ENCODE measurements at regions not wholly inside any gene's neighbourhood (a gene's known extent, or its start where the extent isn't known, plus 50 kb on each side); places are given as distances from the start of the nearest gene placed in this dataset.

DNA sequence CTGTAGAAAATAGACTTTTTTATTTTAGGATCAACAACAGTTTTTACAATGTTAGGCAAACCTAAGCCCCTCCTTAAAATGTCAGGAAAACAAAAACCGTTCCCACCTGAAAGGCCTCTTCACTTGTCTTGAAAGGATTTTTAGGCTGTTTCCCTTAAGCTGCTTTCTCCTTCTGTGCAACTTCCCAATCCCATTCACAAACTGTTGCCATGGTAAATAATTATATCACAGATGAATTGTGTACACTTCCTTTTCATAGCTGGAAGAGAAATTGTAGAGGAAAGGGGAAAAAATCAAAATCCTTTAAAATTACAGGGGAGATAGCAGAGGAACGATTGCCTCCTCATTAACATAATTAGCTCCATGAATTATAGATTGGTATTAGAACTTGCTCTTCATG, 1488.0 kb upstream of the CELF4 start:
- no CpG with 5 or more reads among the region's 2 CpGs for WGBS, 2 donors (ENCODE audit: extremely low coverage in 2 of 2, insufficient read length in 2 of 2, insufficient replicate concordance in 1 of 2)
- peaks cover 0 to 2% of the 10 kb centered on the region in 2 donors for H3K4me1 ChIP-seq (ENCODE audit: control insufficient read depth in 2 of 2, insufficient read depth in 1 of 2, low read depth in 1 of 2, low read length in 2 of 2)
- H2AK5ac ChIP-seq (ENCODE audit: low read depth, low read length) = no peak overlapping the region
- H3K4me3 ChIP-seq (ENCODE audit: low read length in 2 of 2) = no peak overlapping the region
- H3K27me3 ChIP-seq (ENCODE audit: control insufficient read depth in 3 of 3, insufficient read depth in 3 of 3, low read depth in 1 of 3, low read length in 3 of 3) = no peaks in the 10 kb centered on the region
- no peak overlapping the region for H3K27ac ChIP-seq (replicated peaks; ENCODE audit: low read length)
- no peaks in the 10 kb centered on the region for H3K9me3 ChIP-seq (replicated peaks in 1 of 2; ENCODE audit: control insufficient read depth in 2 of 2, insufficient read depth in 1 of 2, low read depth in 1 of 2, low read length in 2 of 2)
- H4K8ac ChIP-seq (ENCODE audit: low read depth, low read length) = no peak overlapping the region
- no peak for DNase-seq (ENCODE audit: low spot score)
- H3K9ac ChIP-seq (ENCODE audit: low read depth, low read length, poor library complexity) = no peak overlapping the region
- H2BK120ac ChIP-seq (ENCODE audit: low read depth, low read length) = no peak overlapping the region
- H2AFZ ChIP-seq (ENCODE audit: low read length) = no peak overlapping the region
- no peak overlapping the region for H2BK5ac ChIP-seq (ENCODE audit: low read length)
- no peaks in the 10 kb centered on the region for H3K79me1 ChIP-seq (ENCODE audit: low read depth, low read length)
- H3K18ac ChIP-seq (ENCODE audit: low read length) = no peak overlapping the region
- H3K4ac ChIP-seq (ENCODE audit: low read length) = no peak overlapping the region
- H3K4me2 ChIP-seq (ENCODE audit: insufficient read depth, low read length, poor library complexity, severe bottlenecking) = no peak overlapping the region
- no peak overlapping the region for H3K23ac ChIP-seq (ENCODE audit: low read depth, low read length, poor library complexity)
- H3K36me3 ChIP-seq (replicated peaks in 1 of 2; ENCODE audit: control insufficient read depth in 2 of 2, insufficient read depth in 2 of 2, low read length in 2 of 2) = no peaks in the 10 kb centered on the region
- H2BK15ac ChIP-seq (ENCODE audit: low read length) = no peak overlapping the region
- no peak overlapping the region for H3K14ac ChIP-seq (ENCODE audit: low read length)
- H2BK12ac ChIP-seq (ENCODE audit: low read length) = no peak overlapping the region
- no peak overlapping the region for H4K91ac ChIP-seq (ENCODE audit: low read depth, low read length, poor library complexity)

DNA sequence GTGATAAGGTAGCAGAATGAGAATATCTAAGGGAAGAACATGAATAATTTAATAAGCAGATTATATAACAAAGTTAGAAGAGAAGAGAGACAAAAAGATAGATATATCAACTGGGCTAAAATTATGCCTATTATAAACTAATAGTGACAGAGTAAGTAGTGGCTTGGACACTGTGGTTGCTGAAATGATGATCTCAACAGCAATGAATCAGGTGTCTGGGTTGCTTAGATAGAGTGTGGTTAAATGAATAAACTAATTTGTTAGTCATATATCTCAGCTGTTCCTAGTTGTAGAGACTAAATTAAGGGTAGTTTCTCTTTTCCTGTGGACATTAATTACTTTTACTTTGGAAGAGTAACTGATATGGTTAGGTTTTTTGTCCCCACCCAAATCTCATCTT, 1485.4 kb upstream of the CELF4 start:
- Histone ChIP-seq H3K79me1 (ENCODE audit: low read depth, low read length) (no peaks in the 10 kb centered on the region), H2BK120ac (ENCODE audit: low read depth, low read length) (no peak overlapping the region), H2AK5ac (ENCODE audit: low read depth, low read length) (no peak overlapping the region), H2BK5ac (ENCODE audit: low read length) (no peak overlapping the region), H3K23ac (ENCODE audit: low read depth, low read length, poor library complexity) (no peak overlapping the region), H4K91ac (ENCODE audit: low read depth, low read length, poor library complexity) (no peak overlapping the region), H4K8ac (ENCODE audit: low read depth, low read length) (no peak overlapping the region), H3K4ac (ENCODE audit: low read length) (no peak overlapping the region), H3K27ac (replicated peaks; ENCODE audit: low read length) (no peak overlapping the region), H2BK12ac (ENCODE audit: low read length) (no peak overlapping the region), H3K9me3 (replicated peaks in 1 of 2; ENCODE audit: control insufficient read depth in 2 of 2, insufficient read depth in 1 of 2, low read depth in 1 of 2, low read length in 2 of 2) (no peaks in the 10 kb centered on the region), H2BK15ac (ENCODE audit: low read length) (no peak overlapping the region), H3K9ac (ENCODE audit: low read depth, low read length, poor library complexity) (no peak overlapping the region), H3K14ac (ENCODE audit: low read length) (no peak overlapping the region), H3K18ac (ENCODE audit: low read length) (no peak overlapping the region), H3K4me2 (ENCODE audit: insufficient read depth, low read length, poor library complexity, severe bottlenecking) (no peak overlapping the region), H3K36me3 (replicated peaks in 1 of 2; ENCODE audit: control insufficient read depth in 2 of 2, insufficient read depth in 2 of 2, low read length in 2 of 2) (no peaks in the 10 kb centered on the region), H2AFZ (ENCODE audit: low read length) (no peak overlapping the region), H3K4me1 (ENCODE audit: control insufficient read depth in 2 of 2, insufficient read depth in 1 of 2, low read depth in 1 of 2, low read length in 2 of 2) (no peaks in the 10 kb centered on the region), H3K4me3 (ENCODE audit: low read length in 2 of 2) (no peak overlapping the region), H3K27me3 (ENCODE audit: control insufficient read depth in 3 of 3, insufficient read depth in 3 of 3, low read depth in 1 of 3, low read length in 3 of 3) (no peaks in the 10 kb centered on the region)
- no peak for DNase-seq (ENCODE audit: low spot score)

DNA sequence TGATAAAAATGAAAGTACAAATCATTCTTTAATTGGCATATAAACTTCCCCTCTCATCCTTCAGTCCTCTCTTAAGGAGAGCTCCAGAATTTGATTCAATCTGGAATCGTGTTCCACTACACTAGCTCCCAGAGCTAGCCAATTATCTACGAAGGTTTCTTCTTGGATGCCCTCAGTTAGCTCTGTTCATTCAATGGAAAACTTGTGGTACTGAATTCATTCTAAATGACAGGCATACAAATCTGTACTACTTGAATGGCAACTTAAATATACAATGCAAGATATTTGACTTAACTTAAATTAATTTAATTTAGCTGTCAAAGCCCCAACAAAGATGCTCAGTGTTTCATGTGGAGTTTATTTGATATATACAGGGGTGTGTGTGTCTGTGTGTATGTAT, 1474.2 kb upstream of the CELF4 start:
- H3K4me1 ChIP-seq (ENCODE audit: control insufficient read depth in 2 of 2, insufficient read depth in 1 of 2, low read depth in 1 of 2, low read length in 2 of 2) = no peaks in the 10 kb centered on the region
- no peak overlapping the region for H3K9ac ChIP-seq (ENCODE audit: low read depth, low read length, poor library complexity)
- H3K36me3 ChIP-seq (replicated peaks in 1 of 2; ENCODE audit: control insufficient read depth in 2 of 2, insufficient read depth in 2 of 2, low read length in 2 of 2) = no peaks in the 10 kb centered on the region
- no peaks in the 10 kb centered on the region for H3K9me3 ChIP-seq (replicated peaks in 1 of 2; ENCODE audit: control insufficient read depth in 2 of 2, insufficient read depth in 1 of 2, low read depth in 1 of 2, low read length in 2 of 2)
- DNase-seq (ENCODE audit: low spot score) = no peak
- no peak overlapping the region for H3K4ac ChIP-seq (ENCODE audit: low read length)
- no peak overlapping the region for H2BK12ac ChIP-seq (ENCODE audit: low read length)
- H3K4me2 ChIP-seq (ENCODE audit: insufficient read depth, low read length, poor library complexity, severe bottlenecking) = no peak overlapping the region
- H4K91ac ChIP-seq (ENCODE audit: low read depth, low read length, poor library complexity) = no peak overlapping the region
- WGBS, 2 donors (ENCODE audit: extremely low coverage in 2 of 2, insufficient read length in 2 of 2, insufficient replicate concordance in 1 of 2) = no CpG with 5 or more reads among the region's 2 CpGs
- H3K27me3 ChIP-seq (ENCODE audit: control insufficient read depth in 3 of 3, insufficient read depth in 3 of 3, low read depth in 1 of 3, low read length in 3 of 3) = no peaks in the 10 kb centered on the region
- H2BK15ac ChIP-seq (ENCODE audit: low read length) = no peak overlapping the region
- no peak overlapping the region for H4K8ac ChIP-seq (ENCODE audit: low read depth, low read length)
- H3K79me1 ChIP-seq (ENCODE audit: low read depth, low read length) = no peaks in the 10 kb centered on the region
- no peak overlapping the region for H2AFZ ChIP-seq (ENCODE audit: low read length)
- H3K18ac ChIP-seq (ENCODE audit: low read length) = no peak overlapping the region
- no peak overlapping the region for H3K14ac ChIP-seq (ENCODE audit: low read length)
- no peak overlapping the region for H2BK5ac ChIP-seq (ENCODE audit: low read length)
- H2BK120ac ChIP-seq (ENCODE audit: low read depth, low read length) = no peak overlapping the region
- H3K27ac ChIP-seq (replicated peaks; ENCODE audit: low read length) = no peak overlapping the region
- H3K4me3 ChIP-seq (ENCODE audit: low read length in 2 of 2) = no peak overlapping the region
- no peak overlapping the region for H3K23ac ChIP-seq (ENCODE audit: low read depth, low read length, poor library complexity)
- no peak overlapping the region for H2AK5ac ChIP-seq (ENCODE audit: low read depth, low read length)

DNA sequence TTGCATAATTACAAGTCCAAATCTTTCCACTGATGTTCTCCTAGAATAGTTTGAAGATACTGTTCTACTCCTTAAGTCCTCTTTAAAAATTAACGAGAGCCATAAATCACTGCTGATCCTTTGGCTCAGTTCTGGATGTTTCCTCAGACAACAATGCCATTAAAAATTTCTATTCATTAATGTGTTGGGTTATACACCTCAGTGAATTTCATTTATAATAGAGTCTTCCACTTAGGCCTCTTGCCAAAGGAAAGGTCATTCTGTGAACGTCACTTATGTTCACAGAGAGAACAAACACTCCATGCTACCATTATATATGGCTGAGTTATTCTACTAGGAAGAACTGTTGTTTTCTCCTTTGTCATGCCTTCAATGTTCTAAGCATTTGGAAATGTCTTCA, 1472.3 kb upstream of the CELF4 start:
- no CpG with 5 or more reads among the region's 2 CpGs for WGBS, 2 donors (ENCODE audit: extremely low coverage in 2 of 2, insufficient read length in 2 of 2, insufficient replicate concordance in 1 of 2)
- H4K91ac ChIP-seq (ENCODE audit: low read depth, low read length, poor library complexity) = no peak overlapping the region

More for the DNA sequence above, 1472.3 kb upstream of the CELF4 start:
- Histone ChIP-seq H3K23ac (ENCODE audit: low read depth, low read length, poor library complexity) (no peak overlapping the region), H3K79me1 (ENCODE audit: low read depth, low read length) (no peaks in the 10 kb centered on the region), H3K4me3 (ENCODE audit: low read length in 2 of 2) (no peak overlapping the region), H3K4me1 (ENCODE audit: control insufficient read depth in 2 of 2, insufficient read depth in 1 of 2, low read depth in 1 of 2, low read length in 2 of 2) (no peaks in the 10 kb centered on the region), H2BK5ac (ENCODE audit: low read length) (no peak overlapping the region), H3K4me2 (ENCODE audit: insufficient read depth, low read length, poor library complexity, severe bottlenecking) (no peak overlapping the region), H2BK15ac (ENCODE audit: low read length) (no peak overlapping the region), H3K27me3 (ENCODE audit: control insufficient read depth in 3 of 3, insufficient read depth in 3 of 3, low read depth in 1 of 3, low read length in 3 of 3) (no peaks in the 10 kb centered on the region), H2BK120ac (ENCODE audit: low read depth, low read length) (no peak overlapping the region), H3K4ac (ENCODE audit: low read length) (no peak overlapping the region), H3K9me3 (replicated peaks in 1 of 2; ENCODE audit: control insufficient read depth in 2 of 2, insufficient read depth in 1 of 2, low read depth in 1 of 2, low read length in 2 of 2) (no peaks in the 10 kb centered on the region), H3K14ac (ENCODE audit: low read length) (no peak overlapping the region), H3K18ac (ENCODE audit: low read length) (no peak overlapping the region), H2BK12ac (ENCODE audit: low read length) (no peak overlapping the region), H3K27ac (replicated peaks; ENCODE audit: low read length) (no peak overlapping the region), H3K36me3 (replicated peaks in 1 of 2; ENCODE audit: control insufficient read depth in 2 of 2, insufficient read depth in 2 of 2, low read length in 2 of 2) (no peaks in the 10 kb centered on the region), H2AFZ (ENCODE audit: low read length) (no peak overlapping the region), H4K8ac (ENCODE audit: low read depth, low read length) (no peak overlapping the region), H3K9ac (ENCODE audit: low read depth, low read length, poor library complexity) (no peak overlapping the region), H2AK5ac (ENCODE audit: low read depth, low read length) (no peak overlapping the region)
- DNase-seq (ENCODE audit: low spot score) = no peak

Measured in neuronal stem cell (in vitro differentiated cells).